ENCODE measurements at regions not wholly inside any gene's neighbourhood (a gene's known extent, or its start where the extent isn't known, plus 50 kb on each side); places are given as distances from the start of the nearest gene placed in this dataset.

GRCh38 chr6:105851113-105851580, 235.0 kb upstream of the PRDM1 start:
- intact Hi-C loops (cut with micrococcal nuclease), result no loop called here
- H3K9me1 ChIP-seq (replicated peaks; ENCODE audit: control insufficient read depth, extremely low read depth, insufficient read depth, low read length), result no peaks in the 10 kb centered on the region
- no peaks in the 10 kb centered on the region for H3K36me3 ChIP-seq (ENCODE audit: control insufficient read depth in 2 of 2, extremely low read depth in 1 of 2, insufficient read depth in 2 of 2, low read length in 2 of 2)
- no peak overlapping the region for H2AFZ ChIP-seq (ENCODE audit: low read depth, low read length)
- no peaks in the 10 kb centered on the region for H3K27me3 ChIP-seq (ENCODE audit: control insufficient read depth in 2 of 2, insufficient read depth in 2 of 2, low read length in 2 of 2)
- H3K79me2 ChIP-seq (ENCODE audit: control insufficient read depth, insufficient read depth, low read length), result no peaks in the 10 kb centered on the region
- dilution Hi-C loops (cut with MboI; ENCODE audit: extremely low pct_ligation_motif_present, low sequenced_read_pairs), result no loop called here
- H3K4me3 ChIP-seq (replicated peaks in 1 of 3; ENCODE audit: insufficient read depth in 1 of 3, low read depth in 1 of 3, low read length in 3 of 3), result no peak overlapping the region
- H3K4me1 ChIP-seq (ENCODE audit: control insufficient read depth, extremely low read depth, insufficient read depth, low read length), result no peaks in the 10 kb centered on the region
- TF ChIP-seq GATA2 (IDR thresholded peaks at IDR 0.05; ENCODE audit: insufficient read depth, insufficient read length, low read depth, low read length) (no peak), MAX (IDR thresholded peaks at IDR 0.05; ENCODE audit: insufficient read depth, insufficient read length) (no peak), CTCF (IDR thresholded peaks at IDR 0.05; ENCODE audit: extremely low read depth in 1 of 2, insufficient read depth in 1 of 2, low read depth in 1 of 2, low read length in 2 of 2) (no peak), FOS (IDR thresholded peaks at IDR 0.05; ENCODE audit: borderline replicate concordance, insufficient read depth, low read length) (no peak), POLR2A (IDR thresholded peaks at IDR 0.05; ENCODE audit: low read depth, low read length) (no peak), MYC (IDR thresholded peaks at IDR 0.05; ENCODE audit: low read depth, low read length) (no peak), EZH2 (IDR thresholded peaks at IDR 0.05; ENCODE audit: borderline replicate concordance, low read depth, low read length, severe bottlenecking) (no peak), JUN (IDR thresholded peaks at IDR 0.05; ENCODE audit: borderline replicate concordance, insufficient read depth, insufficient read length, low read depth) (no peak), POLR2AphosphoS5 (IDR thresholded peaks at IDR 0.05; ENCODE audit: insufficient read depth, low read depth, low read length) (no peak)
- CTCF ChIA-PET, result no interaction called here
- H3K9me3 ChIP-seq (replicated peaks; ENCODE audit: control insufficient read depth, insufficient read depth, low read length), result no peaks in the 10 kb centered on the region
- H4K20me1 ChIP-seq (replicated peaks; ENCODE audit: control insufficient read depth, extremely low read depth, insufficient read depth, low read length), result no peaks in the 10 kb centered on the region
- FAIRE-seq, result no peak
- DNase-seq (ENCODE audit: low read depth, low spot score), result no peak
- no peak overlapping the region for H3K4me2 ChIP-seq (ENCODE audit: insufficient read depth, low read length)
- POLR2A ChIA-PET, result no interaction called here
- no TSS peak for BruUV-seq (replicated peaks)
- H3K27ac ChIP-seq (ENCODE audit: insufficient read depth, low read depth, low read length), result no peak overlapping the region
- no peak overlapping the region for H3K9ac ChIP-seq (replicated peaks; ENCODE audit: extremely low read depth, insufficient read depth, low read length)
